ENCODE measurements at regions not wholly inside any gene's neighbourhood (a gene's known extent, or its start where the extent isn't known, plus 50 kb on each side); places are given as distances from the start of the nearest gene placed in this dataset.

- no peak for DNase-seq
These were observed 292.9 kb upstream of the GRIP1 start for GRCh38 chr12:66971816-66972215.

GRCh38 chr12:66976526-66976925 is 292.6 kb upstream of the CAND1 start:
- DNase-seq, result no peak

DNA sequence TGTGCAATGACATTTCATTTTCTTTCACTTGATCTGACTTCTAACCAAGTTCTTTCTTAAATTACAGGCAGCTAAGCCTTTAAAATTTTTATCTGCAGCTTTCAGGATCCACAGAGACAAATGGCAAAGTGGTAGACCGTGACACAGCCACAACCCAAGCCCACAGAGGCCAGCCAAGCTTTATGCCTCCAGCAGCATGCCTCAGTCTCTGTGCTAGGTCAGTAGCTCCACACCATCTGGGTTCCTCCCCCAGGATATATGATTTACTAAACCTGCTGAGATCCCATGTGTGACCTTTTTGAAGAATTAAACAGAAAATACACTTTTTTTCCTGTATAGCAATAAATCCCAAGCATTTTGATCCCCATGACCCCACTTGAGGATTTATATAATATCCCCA is 290.4 kb upstream of the CAND1 start:
- peak; percentile 35 for DNase-seq

DNA sequence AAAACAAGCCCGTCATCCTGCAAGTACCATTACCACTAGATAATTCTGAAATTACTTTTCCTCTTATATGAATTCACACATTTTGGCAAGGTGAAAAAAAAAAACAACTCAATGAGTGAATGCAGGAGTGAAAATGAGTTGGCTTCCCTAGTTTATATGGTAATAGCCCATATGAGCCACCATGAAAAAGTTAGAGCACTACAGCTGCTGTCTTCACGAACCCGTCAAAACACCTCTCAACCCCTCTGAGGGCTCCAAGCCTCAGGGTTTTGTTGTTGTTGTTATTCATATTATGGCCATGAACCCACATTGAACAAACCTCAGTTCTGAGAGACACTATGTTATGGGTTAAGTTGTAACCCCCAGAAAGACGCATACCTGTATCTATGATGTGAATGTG is 289.9 kb upstream of the CAND1 start:
- DNase-seq, result peak; percentile 69

- DNase-seq, result no peak
These were observed 285.1 kb upstream of the CAND1 start for GRCh38 chr12:66984077-66984476.

DNA sequence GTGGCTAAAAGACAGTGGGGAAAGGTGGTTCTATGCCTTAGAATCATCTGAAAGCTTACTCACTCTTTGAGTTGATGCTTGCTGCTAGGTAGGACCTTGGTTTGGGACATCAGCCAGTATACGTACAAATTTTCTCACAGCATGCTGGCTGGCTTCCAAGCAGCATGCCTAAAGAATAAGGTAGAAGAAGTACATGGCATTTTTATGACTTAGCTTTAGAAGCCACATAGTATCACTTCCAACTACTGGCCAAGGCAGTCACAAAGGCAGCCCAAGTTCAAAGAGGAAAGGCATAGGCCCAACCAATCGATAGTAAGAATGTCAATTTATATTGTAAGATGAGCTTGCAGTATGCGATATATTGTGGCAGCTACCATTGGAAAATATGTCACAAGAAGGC is 284.2 kb upstream of the CAND1 start:
- no peak for DNase-seq

DNA sequence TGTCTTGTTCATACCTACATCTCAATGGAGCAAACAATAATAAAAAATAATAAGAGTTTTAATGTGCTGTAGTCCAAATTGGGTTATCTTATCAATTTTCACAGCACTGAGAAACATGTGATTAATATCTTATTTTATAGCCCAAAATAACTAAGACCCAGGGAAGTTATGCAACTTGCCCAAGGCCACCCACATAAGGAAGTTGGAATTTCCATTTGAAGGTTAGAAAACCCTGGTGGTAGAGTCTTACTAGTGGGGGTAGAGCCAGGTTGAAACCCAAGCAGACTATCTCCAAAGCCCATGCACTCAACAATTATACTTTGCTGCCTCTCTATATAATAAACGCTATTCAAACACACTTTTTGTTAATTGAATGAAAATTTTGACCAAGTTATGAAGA is 270.0 kb upstream of the CAND1 start:
- DNase-seq, result no peak

- DNase-seq, result no peak
These were observed 267.9 kb upstream of the CAND1 start for GRCh38 chr12:67001251-67001650.

DNA sequence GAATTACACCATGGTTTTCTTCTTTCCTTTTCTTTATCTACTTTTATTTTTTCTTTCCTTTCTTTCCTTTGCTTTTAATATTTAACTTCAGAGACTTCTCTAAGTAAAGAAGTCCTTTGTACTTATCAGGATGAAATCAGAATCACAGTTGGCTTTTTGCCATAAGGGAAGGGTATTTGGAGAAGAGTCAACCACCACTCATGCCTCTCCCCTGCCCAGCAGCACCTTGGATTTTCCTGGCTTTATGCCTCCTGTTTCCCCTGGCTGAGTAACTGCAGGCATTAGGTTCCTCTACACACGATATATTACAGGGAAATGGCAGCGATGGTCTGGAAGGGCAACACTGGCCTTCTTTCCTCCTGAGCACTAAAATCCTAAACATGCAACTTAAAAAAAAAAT is 266.4 kb upstream of the CAND1 start:
- no peak for DNase-seq

GRCh38 chr12:67006610-67007009 is 262.5 kb upstream of the CAND1 start:
- no peak for DNase-seq

GRCh38 chr12:67014642-67015041 is 254.5 kb upstream of the CAND1 start:
- DNase-seq, result no peak

GRCh38 chr12:67018105-67018504 is 251.1 kb upstream of the CAND1 start:
- DNase-seq, result no peak

GRCh38 chr12:67019070-67019469 is 250.1 kb upstream of the CAND1 start:
- no peak for DNase-seq

DNA sequence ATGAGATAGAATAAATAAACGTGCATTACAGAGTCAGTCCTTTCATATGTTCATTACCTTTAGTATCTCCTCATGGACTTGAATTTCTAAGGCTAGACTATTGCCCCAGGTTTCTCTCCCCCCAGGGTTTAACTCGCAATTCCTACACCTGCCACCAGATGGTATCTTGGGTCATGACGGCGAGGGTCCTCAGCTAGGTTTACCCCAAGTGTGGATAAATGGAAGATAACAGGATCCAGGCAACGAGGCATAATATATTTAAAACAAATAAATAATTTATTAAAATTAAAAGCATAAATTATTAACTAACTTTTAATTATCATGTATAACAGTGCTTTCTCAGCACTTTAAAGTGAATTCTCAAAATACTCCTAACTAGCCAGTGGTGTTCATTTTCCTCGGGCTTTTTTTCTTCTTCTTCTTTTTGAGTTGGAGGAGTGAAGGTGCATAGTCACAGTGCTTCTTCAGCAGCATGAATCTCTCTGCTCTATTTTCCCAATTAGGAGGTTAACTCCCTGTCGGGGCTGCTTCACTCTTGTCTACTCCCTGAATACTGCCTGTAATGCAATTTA is 243.5 kb upstream of the CAND1 start:
- DNase-seq, result peak; percentile 58

DNA sequence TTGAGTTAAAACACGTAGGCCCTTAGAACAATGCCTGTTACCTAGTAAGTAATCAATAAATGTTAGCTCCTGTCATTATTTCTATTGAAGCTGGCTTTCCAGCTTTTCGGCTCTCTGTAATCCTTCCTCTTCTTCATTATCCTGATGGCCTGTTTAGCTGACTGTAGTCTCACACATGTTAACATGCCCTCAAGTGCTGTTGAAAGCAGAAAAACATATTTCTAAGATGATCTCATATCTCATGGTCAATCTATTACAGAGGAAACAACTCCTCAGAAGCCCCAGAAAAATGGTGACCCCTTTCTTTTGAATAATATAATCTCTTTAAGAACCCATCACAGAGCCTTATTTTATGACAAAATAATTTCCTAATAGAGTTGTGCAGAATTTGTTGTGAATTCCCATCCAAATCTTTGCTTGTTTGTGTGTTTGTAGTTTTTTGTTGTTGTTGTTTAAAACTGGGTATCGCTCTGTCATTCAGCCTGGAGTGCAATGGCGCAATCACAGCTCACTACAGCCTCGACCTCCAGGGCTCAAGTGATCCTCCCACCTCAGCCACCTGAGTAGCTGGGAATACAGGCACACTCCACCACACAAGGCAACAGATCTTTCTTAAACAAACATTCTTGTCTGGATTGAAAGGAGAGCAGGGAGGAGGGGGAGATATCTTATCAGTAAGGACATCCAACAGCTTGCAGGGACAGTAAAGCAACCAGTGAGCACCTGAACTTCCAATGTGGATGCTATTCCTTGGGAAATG is 242.5 kb upstream of the CAND1 start:
- DNase-seq, result no peak

DNA sequence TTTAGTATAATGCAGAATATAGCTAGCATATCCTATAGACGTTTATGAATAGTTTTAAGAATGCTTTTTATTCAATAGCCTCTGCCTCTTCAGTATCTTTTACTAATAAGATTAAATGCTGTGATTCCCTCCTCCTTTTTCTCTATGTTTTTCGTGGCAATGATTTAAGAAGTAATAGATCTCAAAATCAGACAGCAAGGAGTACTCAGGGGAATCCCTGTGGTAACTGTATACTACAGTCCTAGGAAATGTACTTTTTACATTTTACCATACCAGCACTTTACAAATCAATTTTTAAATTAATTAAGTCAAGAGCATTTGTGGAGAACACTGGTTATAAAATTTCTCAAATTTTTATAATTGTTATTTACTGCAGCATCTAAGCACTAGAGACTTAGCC is 240.6 kb upstream of the CAND1 start:
- DNase-seq, result no peak

- no peak for DNase-seq
These were observed 234.9 kb upstream of the CAND1 start for GRCh38 chr12:67034110-67034879.

- no peak for DNase-seq
These were observed 234.0 kb upstream of the CAND1 start for GRCh38 chr12:67035121-67035520.

DNA sequence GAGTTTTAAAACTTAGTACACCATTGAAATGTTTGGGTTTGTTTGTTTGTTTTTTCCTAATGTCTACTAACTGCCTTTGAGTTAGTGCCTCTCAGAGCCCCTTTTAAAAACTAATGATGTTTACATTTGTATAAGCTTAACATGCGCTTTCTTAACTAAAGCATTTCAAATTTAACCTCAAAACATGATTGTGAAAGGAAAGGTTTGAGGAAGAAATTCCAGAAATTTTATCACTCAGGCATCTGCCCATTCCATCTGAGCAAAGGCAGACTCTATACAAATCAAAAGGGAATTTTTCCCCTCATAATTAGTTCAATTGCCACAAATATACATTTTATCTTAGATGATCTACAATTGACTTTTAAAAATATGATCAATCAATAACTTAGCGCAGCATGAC is 230.7 kb upstream of the CAND1 start:
- no peak for DNase-seq

DNA sequence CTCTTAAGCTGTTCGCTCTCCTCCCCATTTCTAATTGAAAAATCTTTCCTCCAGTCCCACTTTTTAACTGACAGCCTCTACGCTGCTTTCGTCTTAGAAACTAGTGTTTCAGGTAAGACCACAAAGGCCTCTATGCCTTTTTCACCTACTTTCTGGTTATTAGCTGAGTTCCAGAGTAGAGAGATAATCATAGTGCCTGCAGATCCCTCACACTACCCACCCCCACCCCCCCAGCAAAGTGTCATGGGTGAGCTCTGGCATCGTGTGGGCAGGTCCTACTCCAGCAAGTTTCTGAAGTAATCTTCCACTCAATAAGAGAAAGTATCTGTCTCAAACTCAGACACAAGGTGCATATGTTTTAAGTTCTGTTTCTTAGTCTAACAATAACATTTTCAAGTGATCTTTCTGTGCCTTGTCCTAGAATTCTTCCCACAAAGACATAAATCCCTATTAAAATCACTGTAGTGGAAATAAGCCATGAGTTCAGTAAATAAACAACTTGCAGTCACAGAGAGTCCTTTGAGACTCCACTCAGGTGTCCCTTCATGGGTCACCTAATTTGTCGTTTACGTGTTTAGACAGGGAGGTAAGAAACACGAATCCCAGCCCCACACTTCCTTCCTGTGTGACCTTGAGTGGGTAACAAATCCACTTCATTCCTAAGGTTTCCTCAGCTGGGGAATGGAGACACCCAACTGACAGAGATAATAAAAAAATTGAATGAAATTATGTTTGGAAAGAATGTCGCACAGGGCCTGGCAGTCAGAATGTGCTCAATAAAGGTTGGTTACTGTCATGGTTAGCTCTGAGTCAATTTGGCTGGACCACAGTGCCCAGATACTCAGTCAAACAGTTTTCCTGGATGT is 228.9 kb upstream of the CAND1 start:
- DNase-seq, result no peak

GRCh38 chr12:67040861-67041137 is 228.4 kb upstream of the CAND1 start:
- DNase-seq, result no peak

DNA sequence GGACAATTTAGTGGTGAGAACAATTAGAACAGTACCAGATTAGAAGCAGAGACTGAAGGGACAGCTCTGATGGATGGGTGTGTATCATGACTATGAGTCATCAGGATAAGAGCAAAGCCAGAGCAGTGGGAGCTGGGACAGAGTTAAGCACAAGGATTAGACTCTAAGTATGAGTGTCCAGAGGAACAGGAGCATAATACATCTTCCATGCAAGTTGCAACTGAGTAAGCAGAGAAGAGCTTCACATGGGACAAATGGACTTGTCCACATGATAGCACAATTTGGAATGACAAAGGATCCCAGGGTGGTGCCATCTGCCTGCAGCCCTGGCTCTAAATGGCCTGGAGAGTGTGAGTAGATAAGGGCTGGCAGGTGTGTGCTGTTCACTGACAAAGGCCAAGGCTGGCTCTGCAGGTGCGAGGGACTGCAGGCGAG is 226.4 kb upstream of the CAND1 start:
- DNase-seq, result no peak

GRCh38 chr12:67043771-67044170 is 225.4 kb upstream of the CAND1 start:
- no peak for DNase-seq

Measured in activated CD4-positive, alpha-beta T cell treated with anti-CD3 and anti-CD28 coated beads, Interleukin-2, Interleukin-6, amounts not matched to agents 100 ng/mL and 50 ng/mL, durations not matched to agents 16 hours and 8 hours (primary cell).